ENCODE measurements at regions not wholly inside any gene's neighbourhood (a gene's known extent, or its start where the extent isn't known, plus 50 kb on each side); places are given as distances from the start of the nearest gene placed in this dataset.

- DNase-seq, result no peak
Measured at GRCh38 chr9:129273941-129274684, 96.1 kb upstream of the IER5L start.

- DNase-seq, result no peak
Measured at GRCh38 chr9:129273136-129273895, 95.3 kb upstream of the IER5L start.

GRCh38 chr9:129272348-129273025 lies 94.4 kb upstream of the IER5L start:
- DNase-seq, result no peak

- DNase-seq, result peak; percentile 81
Measured at GRCh38 chr9:129270903-129271431, 92.9 kb upstream of the IER5L start.

- no peak for DNase-seq
Measured at GRCh38 chr9:129270205-129270604, 92.1 kb upstream of the IER5L start.

- no peak for DNase-seq
Measured at GRCh38 chr9:129267141-129267540, 89.1 kb upstream of the IER5L start.

- DNase-seq, result no peak
Measured at GRCh38 chr9:129266536-129266935, 88.5 kb upstream of the IER5L start.

GRCh38 chr9:129264388-129264787 lies 86.3 kb upstream of the IER5L start:
- DNase-seq, result no peak

GRCh38 chr9:129263836-129264235 lies 85.8 kb upstream of the IER5L start:
- no peak for DNase-seq

- DNase-seq, result no peak
Measured at GRCh38 chr9:129262261-129262660, 84.2 kb upstream of the IER5L start.

- no peak for DNase-seq
Measured at GRCh38 chr9:129259375-129259774, 81.3 kb upstream of the IER5L start.

GRCh38 chr9:129258823-129259301 lies 80.8 kb upstream of the IER5L start:
- DNase-seq, result no peak

- DNase-seq, result peak; percentile 95
Measured at GRCh38 chr9:129258124-129258822, 80.2 kb upstream of the IER5L start.

- no peak for DNase-seq
Measured at GRCh38 chr9:129256959-129257713, 79.1 kb upstream of the IER5L start.

- DNase-seq, result no peak
Measured at GRCh38 chr9:129254566-129255287, 76.7 kb upstream of the IER5L start.

- DNase-seq, result peak; percentile 35
Measured at GRCh38 chr9:129253803-129254381, 75.8 kb upstream of the IER5L start.

- no peak for DNase-seq
Measured at GRCh38 chr9:129252937-129253802, 75.1 kb upstream of the IER5L start.

GRCh38 chr9:129250786-129251185 lies 72.7 kb upstream of the IER5L start:
- DNase-seq, result peak; percentile 52

- DNase-seq, result no peak
Measured at GRCh38 chr9:129247285-129248153, 69.5 kb upstream of the IER5L start.

Measured in fibroblast of skin of right biceps (primary cell).